A673 (cell line): ENCODE measurements at regions not wholly inside any gene's neighbourhood (a gene's known extent, or its start where the extent isn't known, plus 50 kb on each side); places are given as distances from the start of the nearest gene placed in this dataset.

Source experiments
- BruUV-seq: library from RNA; stranded (reverse); fragments of 400-500 nt; replicated peaks from 2 replicates; lab custom pipeline; 2021; lab: Mats Ljungman, UMichigan
- CTCF ChIA-PET: fragments of 300-600 bp; sonication (Branson Sonifier 250); formaldehyde crosslinking; loops from one replicate; lab custom pipeline; 2022; ENCODE audit warnings: antibody characterized with exemption; lab: Charles Lee
- POLR2A ChIA-PET: fragments of 300-600 bp; sonication (Branson Sonifier 250); formaldehyde crosslinking; loops from one replicate; lab custom pipeline; 2022; ENCODE audit warnings: antibody characterized with exemption; ENCODE audit not compliant: low non-redundant PET; lab: Charles Lee
- DNase-seq: peaks from one replicate; pipeline ENCODE4 v3.0.0-alpha.2; 2015; ENCODE audit warnings: low spot score
- H3K27ac ChIP-seq: fragments of 200-600 bp; sonication (generic); 2 replicates; pipeline ENCODE4 v1.5.1; 2016; ENCODE audit warnings: mixed run types, low read depth, mild to moderate bottlenecking, mixed read lengths, antibody characterized with exemption, low read length; ENCODE audit not compliant: poor library complexity, severe bottlenecking
- H3K27me3 ChIP-seq: fragments of 200-600 bp; sonication (generic); replicated peaks from 2 replicates; pipeline ENCODE4 v1.6.1; 2017; ENCODE audit warnings: mixed run types, low read depth, mild to moderate bottlenecking, mixed read lengths, antibody characterized with exemption, low read length; ENCODE audit not compliant: insufficient read depth, poor library complexity
- H3K36me3 ChIP-seq: fragments of 200-600 bp; sonication (generic); 2 replicates; pipeline ENCODE4 v1.6.1; 2016; ENCODE audit warnings: mixed run types, mild to moderate bottlenecking, mixed read lengths, antibody characterized with exemption, low read length; ENCODE audit not compliant: insufficient read depth, poor library complexity, severe bottlenecking
- H3K4me1 ChIP-seq: fragments of 200-600 bp; sonication (generic); 2 replicates; pipeline ENCODE4 v1.6.1; 2017; ENCODE audit warnings: mixed run types, mild to moderate bottlenecking, mixed read lengths, antibody characterized with exemption, low read length; ENCODE audit not compliant: insufficient read depth, poor library complexity, severe bottlenecking
- H3K4me3 ChIP-seq: fragments of 200-600 bp; sonication (generic); 2 replicates; pipeline ENCODE4 v1.5.1; 2016; ENCODE audit warnings: low read depth, mixed run types, mild to moderate bottlenecking, mixed read lengths, low read length; ENCODE audit not compliant: poor library complexity, severe bottlenecking
- H3K9me3 ChIP-seq: fragments of 200-600 bp; sonication (generic); 2 replicates; pipeline ENCODE4 v1.6.1; 2016; ENCODE audit warnings: mixed run types, low read depth, mild to moderate bottlenecking, mixed read lengths, antibody characterized with exemption, low read length; ENCODE audit not compliant: poor library complexity, severe bottlenecking
- EZH2 ChIP-seq: fragments of 200-600 bp; sonication (generic); IDR thresholded peaks from 2 replicates; pipeline ENCODE4 v1.6.1; 2017; ENCODE audit warnings: borderline replicate concordance, low read depth, mild to moderate bottlenecking, mixed read lengths, antibody characterized with exemption, low read length; ENCODE audit not compliant: poor library complexity, severe bottlenecking
- intact Hi-C: fragments of 100-400 bp; cut with micrococcal nuclease; formaldehyde crosslinking; loops from one replicate; pipeline ENCODE4 v1.10.0; 2022; ENCODE audit not compliant: unreplicated experiment
- TF ChIP-seq, protein P1 (sequence below): fragments of 300-800, 200-600 bp; sonication (generic); conservative IDR thresholded peaks from 2 replicates; pipeline ENCODE4 v1.5.1; 2017; ENCODE audit warnings: low read depth, mild to moderate bottlenecking, antibody characterized with exemption, low read length, moderate library complexity, mixed read lengths

- BruUV-seq, result no TSS peak
- no peaks in the 10 kb centered on the region for H3K36me3 ChIP-seq
- H3K9me3 ChIP-seq, result no peaks in the 10 kb centered on the region
- ChIA-PET POLR2A (no interaction called here), CTCF (interaction anchor here (0.6 kb wide), 2 partner anchors 16 to 258 kb away, joined by 3 to 11 read pairs; no protein-coding TSS in a partner anchor)
- TF ChIP-seq, protein P1, sequence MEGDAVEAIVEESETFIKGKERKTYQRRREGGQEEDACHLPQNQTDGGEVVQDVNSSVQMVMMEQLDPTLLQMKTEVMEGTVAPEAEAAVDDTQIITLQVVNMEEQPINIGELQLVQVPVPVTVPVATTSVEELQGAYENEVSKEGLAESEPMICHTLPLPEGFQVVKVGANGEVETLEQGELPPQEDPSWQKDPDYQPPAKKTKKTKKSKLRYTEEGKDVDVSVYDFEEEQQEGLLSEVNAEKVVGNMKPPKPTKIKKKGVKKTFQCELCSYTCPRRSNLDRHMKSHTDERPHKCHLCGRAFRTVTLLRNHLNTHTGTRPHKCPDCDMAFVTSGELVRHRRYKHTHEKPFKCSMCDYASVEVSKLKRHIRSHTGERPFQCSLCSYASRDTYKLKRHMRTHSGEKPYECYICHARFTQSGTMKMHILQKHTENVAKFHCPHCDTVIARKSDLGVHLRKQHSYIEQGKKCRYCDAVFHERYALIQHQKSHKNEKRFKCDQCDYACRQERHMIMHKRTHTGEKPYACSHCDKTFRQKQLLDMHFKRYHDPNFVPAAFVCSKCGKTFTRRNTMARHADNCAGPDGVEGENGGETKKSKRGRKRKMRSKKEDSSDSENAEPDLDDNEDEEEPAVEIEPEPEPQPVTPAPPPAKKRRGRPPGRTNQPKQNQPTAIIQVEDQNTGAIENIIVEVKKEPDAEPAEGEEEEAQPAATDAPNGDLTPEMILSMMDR, result peak; percentile 49
- TF ChIP-seq EZH2, result no peak
- H3K4me1 ChIP-seq, result peaks cover 14% of the 10 kb centered on the region
- intact Hi-C loops, result loop anchor here (5.0 kb wide), 1 partner anchor 509 kb away; no protein-coding TSS in a partner anchor
- DNase-seq, result peak; percentile 84
- H3K27me3 ChIP-seq, result no peaks in the 10 kb centered on the region
- no peak overlapping the region for H3K27ac ChIP-seq
- H3K4me3 ChIP-seq, result no peak overlapping the region
Measured at GRCh38 chr6:154661768-154662167, 71.4 kb upstream of the SCAF8 start.

GRCh38 chr6:154664287-154664686 is 68.9 kb upstream of the SCAF8 start:
- intact Hi-C loops, result loop anchor here (5.0 kb wide), 1 partner anchor 512 kb away; no protein-coding TSS in a partner anchor
- Histone ChIP-seq H3K9me3 (no peaks in the 10 kb centered on the region), H3K4me3 (no peak overlapping the region), H3K4me1 (peaks cover 14% of the 10 kb centered on the region), H3K27me3 (no peaks in the 10 kb centered on the region), H3K27ac (no peak overlapping the region), H3K36me3 (no peaks in the 10 kb centered on the region)
- DNase-seq, result no peak
- POLR2A ChIA-PET, result no interaction called here
- CTCF ChIA-PET, result no interaction called here
- no TSS peak for BruUV-seq
- TF ChIP-seq EZH2, result no peak
- TF ChIP-seq, protein P1, result no peak

DNA sequence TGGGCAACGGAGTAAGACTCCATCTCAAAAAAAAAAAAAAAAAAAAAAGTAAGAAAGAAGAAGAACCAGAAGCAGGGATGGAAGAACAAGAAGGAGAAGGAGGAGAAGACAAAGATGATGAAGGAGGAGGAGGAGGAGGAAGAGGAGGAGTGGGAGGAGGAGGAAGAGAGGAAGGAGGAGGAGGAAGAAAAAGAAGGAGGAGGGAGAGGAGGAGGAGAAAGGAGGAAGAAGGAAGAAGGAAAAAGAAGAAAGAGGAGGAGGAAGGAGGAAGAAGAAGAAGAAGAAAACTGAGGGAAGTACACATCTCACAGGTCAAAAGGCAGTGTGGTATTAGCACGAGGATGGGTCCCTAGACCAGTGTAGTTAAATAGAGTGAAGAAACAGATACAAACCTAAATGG is 65.1 kb upstream of the SCAF8 start:
- no peak for TF ChIP-seq EZH2
- TF ChIP-seq, protein P1, result no peak
- POLR2A ChIA-PET, result no interaction called here
- DNase-seq, result no peak
- Histone ChIP-seq H3K36me3 (no peaks in the 10 kb centered on the region), H3K27me3 (no peaks in the 10 kb centered on the region), H3K9me3 (no peaks in the 10 kb centered on the region), H3K4me1 (no peaks in the 10 kb centered on the region), H3K27ac (no peak overlapping the region), H3K4me3 (no peak overlapping the region)
- intact Hi-C loops, result no loop called here
- no TSS peak for BruUV-seq
- CTCF ChIA-PET, result no interaction called here
